ENCODE measurements at regions not wholly inside any gene's neighbourhood (a gene's known extent, or its start where the extent isn't known, plus 50 kb on each side); places are given as distances from the start of the nearest gene placed in this dataset.

- intact Hi-C loops (cut with micrococcal nuclease), result no loop called here
- Mint-ChIP-seq H3K27me3 (peaks cover 15% of the 10 kb centered on the region), H3K4me3 (no peak overlapping the region), H3K27ac (no peak overlapping the region), H3K9me3 (peaks cover 10% of the 10 kb centered on the region), H3K36me3 (ENCODE audit: low read depth) (no peaks in the 10 kb centered on the region), H3K4me1 (ENCODE audit: low read depth) (peaks cover 17% of the 10 kb centered on the region)
These were observed 166.7 kb upstream of the PRKCQ start for GRCh38 chr10:6746782-6747181.

DNA sequence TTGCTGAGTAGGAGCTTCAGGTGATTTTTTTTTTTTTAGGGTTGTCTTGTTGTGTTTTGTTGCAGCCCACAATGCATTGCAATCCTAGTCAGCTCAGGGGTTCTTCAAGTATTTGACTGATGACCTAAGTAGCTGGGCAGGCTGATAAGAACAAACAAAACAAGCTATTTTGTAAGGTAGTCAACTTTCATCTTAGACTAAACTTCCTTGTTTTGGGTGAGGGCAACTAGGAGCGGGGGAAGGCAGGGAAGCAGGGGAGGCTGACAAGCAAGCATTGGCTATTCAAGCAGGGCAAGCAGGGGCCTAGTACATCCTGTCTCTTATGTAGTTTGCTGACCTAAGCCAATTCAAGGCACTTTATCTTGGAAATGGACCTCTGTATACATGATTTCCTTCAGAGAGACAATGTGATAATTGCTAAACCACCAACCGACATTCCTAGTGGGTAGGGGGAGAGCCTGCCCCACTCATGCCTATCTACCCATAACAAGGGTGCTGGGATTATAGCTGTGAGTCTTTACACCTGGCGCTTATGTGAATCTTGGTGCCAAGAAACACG lies 163.3 kb upstream of the PRKCQ start:
- peaks cover 16% of the 10 kb centered on the region for H3K4me1 Mint-ChIP-seq (ENCODE audit: low read depth)
- intact Hi-C loops (cut with micrococcal nuclease), result no loop called here
- H3K36me3 Mint-ChIP-seq (ENCODE audit: low read depth), result no peaks in the 10 kb centered on the region
- H3K27ac Mint-ChIP-seq, result no peak overlapping the region
- no peak overlapping the region for H3K4me3 Mint-ChIP-seq
- H3K27me3 Mint-ChIP-seq, result peaks cover 10% of the 10 kb centered on the region
- H3K9me3 Mint-ChIP-seq, result no peaks in the 10 kb centered on the region

- H3K27ac Mint-ChIP-seq, result no peak overlapping the region
- H3K4me3 Mint-ChIP-seq, result no peak overlapping the region
- peaks cover 16% of the 10 kb centered on the region for H3K4me1 Mint-ChIP-seq (ENCODE audit: low read depth)
- no peaks in the 10 kb centered on the region for H3K9me3 Mint-ChIP-seq
- peaks cover 14% of the 10 kb centered on the region for H3K27me3 Mint-ChIP-seq
- no peaks in the 10 kb centered on the region for H3K36me3 Mint-ChIP-seq (ENCODE audit: low read depth)
- intact Hi-C loops (cut with micrococcal nuclease), result no loop called here
These were observed 161.5 kb upstream of the PRKCQ start for GRCh38 chr10:6741541-6741941.

GRCh38 chr10:6739530-6740174 lies 159.6 kb upstream of the PRKCQ start:
- peaks cover 24% of the 10 kb centered on the region for H3K27me3 Mint-ChIP-seq
- no peaks in the 10 kb centered on the region for H3K36me3 Mint-ChIP-seq (ENCODE audit: low read depth)
- intact Hi-C loops (cut with micrococcal nuclease), result no loop called here
- H3K9me3 Mint-ChIP-seq, result no peaks in the 10 kb centered on the region
- no peak overlapping the region for H3K27ac Mint-ChIP-seq
- peaks cover 16% of the 10 kb centered on the region for H3K4me1 Mint-ChIP-seq (ENCODE audit: low read depth)
- no peak overlapping the region for H3K4me3 Mint-ChIP-seq

DNA sequence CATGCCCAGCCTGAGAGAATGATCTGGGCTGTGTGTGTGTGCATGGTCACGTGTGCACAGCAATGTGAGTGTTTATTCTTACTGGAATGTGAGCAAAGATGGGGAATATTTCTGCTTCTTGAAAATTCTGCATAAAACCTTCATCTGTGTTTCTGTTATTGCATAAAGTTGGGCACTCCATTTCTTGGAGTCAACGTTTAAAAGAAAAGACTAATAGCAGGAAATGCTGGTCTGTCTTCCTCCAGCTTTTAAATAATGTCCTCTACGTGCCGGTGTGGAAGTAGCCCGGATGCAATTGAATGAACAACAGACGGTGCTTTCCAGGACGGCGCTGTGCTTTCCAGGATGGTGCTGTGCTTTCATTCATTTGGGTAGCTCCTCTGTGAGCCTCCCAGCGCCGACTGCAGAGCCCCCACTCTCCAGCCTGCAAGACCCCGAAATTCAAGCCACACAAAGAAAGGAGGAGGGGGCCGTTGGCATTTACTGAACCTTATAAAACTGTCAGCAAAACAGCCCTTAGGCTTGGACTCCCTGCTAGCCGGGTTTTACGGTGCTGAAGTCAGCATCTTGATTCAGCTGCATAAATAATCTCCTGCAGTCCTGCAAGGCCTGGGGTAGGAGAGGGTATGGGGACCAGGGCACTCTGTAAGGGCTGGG lies 158.2 kb upstream of the PRKCQ start:
- Mint-ChIP-seq H3K4me3 (no peak overlapping the region), H3K4me1 (ENCODE audit: low read depth) (peaks cover 9% of the 10 kb centered on the region), H3K9me3 (no peaks in the 10 kb centered on the region), H3K27ac (no peak overlapping the region), H3K27me3 (peaks cover 33% of the 10 kb centered on the region), H3K36me3 (ENCODE audit: low read depth) (no peaks in the 10 kb centered on the region)
- intact Hi-C loops (cut with micrococcal nuclease), result no loop called here

- Mint-ChIP-seq H3K4me3 (no peak overlapping the region), H3K4me1 (ENCODE audit: low read depth) (peaks cover 8% of the 10 kb centered on the region), H3K36me3 (ENCODE audit: low read depth) (no peaks in the 10 kb centered on the region), H3K9me3 (no peaks in the 10 kb centered on the region), H3K27me3 (peaks cover 38% of the 10 kb centered on the region), H3K27ac (no peak overlapping the region)
- intact Hi-C loops (cut with micrococcal nuclease), result no loop called here
These were observed 157.7 kb upstream of the PRKCQ start for GRCh38 chr10:6737758-6738111.

GRCh38 chr10:6737080-6737641 lies 157.1 kb upstream of the PRKCQ start:
- Mint-ChIP-seq H3K4me3 (no peak overlapping the region), H3K27ac (no peak overlapping the region)
- intact Hi-C loops (cut with micrococcal nuclease), result no loop called here

DNA sequence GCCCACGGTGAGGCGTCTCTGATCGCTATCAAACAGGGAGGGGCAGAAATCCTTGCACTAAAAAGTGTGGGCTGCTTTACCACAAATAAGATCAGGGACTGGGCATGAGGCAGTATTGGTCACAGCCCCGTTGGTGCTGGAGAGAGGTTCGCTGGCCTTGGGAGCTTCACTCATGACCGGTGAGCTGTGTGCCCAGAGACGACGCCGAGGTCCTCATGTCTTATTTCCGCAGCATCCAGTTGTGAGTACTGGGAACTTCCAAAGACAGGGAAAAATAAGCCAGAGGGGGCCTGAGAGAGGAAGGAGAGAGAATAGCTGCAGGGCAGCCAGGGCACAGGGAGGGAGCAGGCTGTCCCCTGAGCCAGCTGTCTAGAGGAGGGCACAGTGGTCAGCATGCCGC lies 154.2 kb upstream of the PRKCQ start:
- Mint-ChIP-seq H3K36me3 (ENCODE audit: low read depth) (no peaks in the 10 kb centered on the region), H3K9me3 (no peaks in the 10 kb centered on the region), H3K4me1 (ENCODE audit: low read depth) (peaks cover 2% of the 10 kb centered on the region), H3K4me3 (no peak overlapping the region), H3K27me3 (peaks cover 56% of the 10 kb centered on the region), H3K27ac (no peak overlapping the region)
- intact Hi-C loops (cut with micrococcal nuclease), result no loop called here

More at GRCh38 chr10:6737080-6737641, 157.1 kb upstream of the PRKCQ start:
- Mint-ChIP-seq H3K36me3 (ENCODE audit: low read depth) (no peaks in the 10 kb centered on the region), H3K27me3 (peaks cover 38% of the 10 kb centered on the region), H3K4me1 (ENCODE audit: low read depth) (peaks cover 7% of the 10 kb centered on the region), H3K9me3 (no peaks in the 10 kb centered on the region)

DNA sequence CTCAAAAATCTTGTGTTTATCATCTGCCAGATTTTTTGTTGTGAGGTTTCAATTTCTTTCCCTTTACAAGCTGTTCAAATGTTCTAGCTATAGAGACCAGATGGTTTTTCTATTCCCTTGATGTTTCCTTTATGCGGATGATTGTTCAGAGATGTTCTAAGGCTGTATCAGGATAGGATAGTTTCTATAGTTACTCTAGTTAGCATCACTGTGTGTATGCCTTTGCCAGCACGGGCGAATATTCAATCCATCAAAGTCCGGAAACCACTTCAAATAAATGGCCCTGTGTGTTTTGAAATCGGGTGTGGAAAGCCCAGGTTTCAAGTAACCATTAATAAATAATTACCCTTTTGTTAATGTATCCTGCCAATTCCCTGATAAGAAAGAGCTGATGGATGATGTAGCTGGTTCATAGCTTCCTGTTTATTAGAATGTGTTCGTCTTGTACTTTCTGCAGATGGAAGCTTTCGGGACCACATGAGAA lies 149.8 kb upstream of the PRKCQ start:
- H3K36me3 Mint-ChIP-seq (ENCODE audit: low read depth), result no peaks in the 10 kb centered on the region
- no peak overlapping the region for H3K27ac Mint-ChIP-seq
- no peak overlapping the region for H3K4me3 Mint-ChIP-seq
- peaks cover 55% of the 10 kb centered on the region for H3K27me3 Mint-ChIP-seq
- H3K4me1 Mint-ChIP-seq (ENCODE audit: low read depth), result peaks cover 18% of the 10 kb centered on the region
- intact Hi-C loops (cut with micrococcal nuclease), result no loop called here
- H3K9me3 Mint-ChIP-seq, result no peaks in the 10 kb centered on the region

DNA sequence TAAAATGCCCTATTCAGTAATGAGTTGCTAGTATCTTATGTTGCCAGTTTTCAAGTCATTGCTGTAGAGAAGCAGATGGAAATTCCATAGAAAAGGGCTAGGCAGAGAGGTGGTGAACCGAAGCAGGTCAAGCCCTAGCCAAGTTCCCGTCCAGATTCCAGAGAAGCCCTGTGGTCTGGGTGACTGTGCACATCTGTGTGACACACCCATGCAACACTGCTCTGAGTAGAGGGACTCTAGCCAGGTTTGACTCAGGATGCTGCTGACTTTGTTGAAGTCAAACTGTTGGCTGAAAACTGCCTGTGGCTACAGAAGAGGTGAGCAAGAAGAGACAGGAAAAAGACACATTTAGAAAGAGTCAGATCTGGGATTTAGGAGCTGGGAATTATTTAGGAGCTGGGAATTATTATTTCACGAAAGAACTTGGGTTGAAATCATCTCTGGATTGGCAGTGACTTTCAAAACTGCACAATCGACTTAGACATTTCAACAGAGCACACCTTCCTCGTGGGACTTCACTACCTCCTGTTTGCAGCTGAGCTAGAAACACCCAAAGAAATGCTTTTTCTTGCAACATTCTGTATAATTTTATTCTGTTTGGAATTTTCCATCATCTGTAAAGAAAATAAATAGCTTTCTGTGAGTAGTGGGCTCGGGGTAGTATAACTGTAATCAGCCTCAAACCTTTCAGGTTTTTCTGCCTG lies 149.1 kb upstream of the PRKCQ start:
- no peak overlapping the region for H3K4me3 Mint-ChIP-seq
- H3K27me3 Mint-ChIP-seq, result peaks cover 55% of the 10 kb centered on the region
- H3K4me1 Mint-ChIP-seq (ENCODE audit: low read depth), result peaks cover 18% of the 10 kb centered on the region
- no peaks in the 10 kb centered on the region for H3K9me3 Mint-ChIP-seq
- intact Hi-C loops (cut with micrococcal nuclease), result no loop called here
- peak overlapping the region; percentile 18 for H3K27ac Mint-ChIP-seq
- no peaks in the 10 kb centered on the region for H3K36me3 Mint-ChIP-seq (ENCODE audit: low read depth)

- H3K9me3 Mint-ChIP-seq, result no peaks in the 10 kb centered on the region
- intact Hi-C loops (cut with micrococcal nuclease), result no loop called here
These were observed 146.8 kb upstream of the PRKCQ start for GRCh38 chr10:6726924-6727323.

DNA sequence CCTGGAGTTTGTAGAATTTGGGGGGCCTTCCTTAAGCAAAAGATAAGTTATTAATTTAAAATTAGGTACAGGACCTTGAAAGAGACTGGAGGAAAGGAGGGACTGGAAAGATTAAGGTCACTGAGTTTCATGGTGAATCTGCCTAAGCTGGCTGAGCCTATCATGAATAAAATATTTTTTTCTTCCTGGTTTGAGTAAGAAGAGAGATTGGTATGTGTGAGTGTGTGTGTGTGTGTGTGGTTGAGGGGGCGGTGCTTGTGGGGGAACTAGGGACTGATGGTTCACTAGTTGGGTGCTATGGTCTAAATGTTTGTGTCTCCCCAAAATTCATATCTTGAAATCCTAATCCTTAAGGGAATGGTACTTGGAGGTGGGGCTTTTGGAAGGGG lies 142.5 kb upstream of the PRKCQ start:
- Mint-ChIP-seq H3K36me3 (ENCODE audit: low read depth) (no peaks in the 10 kb centered on the region), H3K4me3 (no peak overlapping the region), H3K27me3 (peaks cover 38% of the 10 kb centered on the region), H3K4me1 (ENCODE audit: low read depth) (peaks cover 6% of the 10 kb centered on the region), H3K27ac (no peak overlapping the region), H3K9me3 (no peaks in the 10 kb centered on the region)
- intact Hi-C loops (cut with micrococcal nuclease), result no loop called here

More at GRCh38 chr10:6726924-6727323, 146.8 kb upstream of the PRKCQ start:
- H3K36me3 Mint-ChIP-seq (ENCODE audit: low read depth), result no peaks in the 10 kb centered on the region
- peaks cover 54% of the 10 kb centered on the region for H3K27me3 Mint-ChIP-seq
- no peak overlapping the region for H3K4me3 Mint-ChIP-seq
- peaks cover 18% of the 10 kb centered on the region for H3K4me1 Mint-ChIP-seq (ENCODE audit: low read depth)
- no peak overlapping the region for H3K27ac Mint-ChIP-seq

DNA sequence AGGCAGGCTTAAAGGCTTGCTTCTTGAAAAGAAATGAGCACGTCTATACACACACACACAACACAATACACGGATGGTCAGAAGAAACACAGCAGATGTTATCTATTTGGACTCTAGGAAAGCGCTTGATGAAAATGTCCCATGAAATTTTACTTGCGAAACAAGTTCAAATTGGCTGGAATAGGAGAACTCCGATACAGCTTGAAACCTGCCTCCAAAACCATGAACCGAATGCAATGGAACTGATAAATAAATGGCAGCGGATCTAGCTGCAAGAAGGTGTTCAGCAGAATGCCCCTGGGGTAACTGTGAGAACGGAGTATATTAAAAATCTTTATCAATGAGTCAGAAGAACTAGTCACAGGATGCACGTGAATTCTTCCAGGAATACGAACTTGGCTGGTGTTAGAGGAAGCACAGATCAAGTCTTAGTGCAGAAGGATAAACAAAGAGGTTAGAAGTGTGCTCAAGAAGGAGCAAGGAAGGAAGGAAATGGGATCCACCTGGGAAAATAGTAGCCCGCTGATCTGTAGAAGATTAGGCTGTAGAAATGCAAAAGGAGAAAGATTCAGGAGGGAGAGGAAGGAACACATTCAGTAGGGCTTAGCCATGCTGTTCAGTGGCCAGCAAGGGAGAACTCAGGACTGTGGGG lies 142.0 kb upstream of the PRKCQ start:
- Mint-ChIP-seq H3K4me1 (ENCODE audit: low read depth) (peaks cover 6% of the 10 kb centered on the region), H3K36me3 (ENCODE audit: low read depth) (no peaks in the 10 kb centered on the region), H3K9me3 (no peaks in the 10 kb centered on the region), H3K27ac (no peak overlapping the region), H3K4me3 (no peak overlapping the region), H3K27me3 (peaks cover 33% of the 10 kb centered on the region)
- intact Hi-C loops (cut with micrococcal nuclease), result no loop called here

Data from dendritic cell treated with granulocyte-macrophage colony-stimulating factor and Interleukin-4, amounts not matched to agents 40 ng/mL and 50 ng/mL, for 4 days (primary cell).